Trophoblast cell (in vitro differentiated cells and primary cell): ENCODE measurements at regions not wholly inside any gene's neighbourhood (a gene's known extent, or its start where the extent isn't known, plus 50 kb on each side); places are given as distances from the start of the nearest gene placed in this dataset.

Source experiments
- DNase-seq, 2 donors: peaks; one replicate each; pipeline ENCODE4 v3.0.0-alpha.2; 2016
- H2AFZ ChIP-seq: 2 replicates; pipeline ENCODE4 v1.6.1; 2013; ENCODE audit warnings: low read length, moderate library complexity, mild to moderate bottlenecking; ENCODE audit not compliant: insufficient read depth, poor library complexity
- H2AK5ac ChIP-seq: 2 replicates; pipeline ENCODE4 v1.6.1; 2013; ENCODE audit warnings: mild to moderate bottlenecking, low read length
- H2BK120ac ChIP-seq: 2 replicates; pipeline ENCODE4 v1.6.1; 2013; ENCODE audit warnings: low read length, mild to moderate bottlenecking, moderate library complexity; ENCODE audit not compliant: insufficient read depth, poor library complexity
- H2BK12ac ChIP-seq: 2 replicates; pipeline ENCODE4 v1.6.1; 2013; ENCODE audit warnings: mild to moderate bottlenecking, low read length, moderate library complexity
- H2BK5ac ChIP-seq: 2 replicates; pipeline ENCODE4 v1.6.1; 2013; ENCODE audit warnings: low read length, low read depth, moderate library complexity, mild to moderate bottlenecking; ENCODE audit not compliant: poor library complexity
- H3K14ac ChIP-seq: 2 replicates; pipeline ENCODE4 v1.6.1; 2013; ENCODE audit warnings: mild to moderate bottlenecking, low read length
- H3K18ac ChIP-seq: 2 replicates; pipeline ENCODE4 v1.6.1; 2013; ENCODE audit warnings: mild to moderate bottlenecking, low read length
- H3K23ac ChIP-seq: 2 replicates; pipeline ENCODE4 v1.6.1; 2013; ENCODE audit warnings: low read length
- H3K27ac ChIP-seq: 2 replicates; pipeline ENCODE4 v1.5.1; 2013; ENCODE audit warnings: low read depth, mild to moderate bottlenecking, inconsistent platforms, low read length, moderate library complexity
- H3K27me3 ChIP-seq: 2 replicates; pipeline ENCODE4 v1.6.1; 2013; ENCODE audit warnings: inconsistent platforms, mild to moderate bottlenecking, low read length, moderate library complexity; ENCODE audit not compliant: insufficient read depth
- H3K36me3 ChIP-seq, 2 experiments: 1 replicate in 1 of 2; 2 replicates in 1 of 2; pipeline ENCODE4 v1.6.1; 2013; ENCODE audit warnings: low read length in 2 of 2, mild to moderate bottlenecking in 2 of 2, moderate library complexity in 1 of 2; ENCODE audit not compliant: insufficient read depth in 2 of 2, control insufficient read depth in 1 of 2
- H3K4ac ChIP-seq: 2 replicates; pipeline ENCODE4 v1.6.1; 2013; ENCODE audit warnings: low read depth, mild to moderate bottlenecking, low read length, moderate library complexity
- H3K4me1 ChIP-seq, 2 experiments: 1 replicate in 1 of 2; 2 replicates in 1 of 2; pipeline ENCODE4 v1.6.1; 2013; ENCODE audit warnings: low read length in 2 of 2, mild to moderate bottlenecking in 2 of 2, moderate library complexity in 1 of 2; ENCODE audit not compliant: insufficient read depth in 2 of 2, control insufficient read depth in 1 of 2
- H3K4me2 ChIP-seq: 2 replicates; pipeline ENCODE4 v1.6.1; 2013; ENCODE audit warnings: inconsistent platforms, mild to moderate bottlenecking, low read length, moderate library complexity
- H3K4me3 ChIP-seq: 2 replicates; pipeline ENCODE4 v1.5.1; 2013; ENCODE audit warnings: mild to moderate bottlenecking, low read depth, low read length, inconsistent platforms
- H3K79me1 ChIP-seq: one replicate; pipeline ENCODE4 v1.6.1; 2013; ENCODE audit warnings: low read length
- H3K79me2 ChIP-seq: 2 replicates; pipeline ENCODE4 v1.6.1; 2013; ENCODE audit warnings: low read length, mild to moderate bottlenecking; ENCODE audit not compliant: control insufficient read depth, insufficient read depth, poor library complexity
- H3K9ac ChIP-seq: 2 replicates; pipeline ENCODE4 v1.6.1; 2013; ENCODE audit warnings: mild to moderate bottlenecking, low read length
- H3K9me3 ChIP-seq: 2 replicates; pipeline ENCODE4 v1.6.1; 2013; ENCODE audit warnings: low read depth, mild to moderate bottlenecking, control low read depth, inconsistent platforms, low read length; ENCODE audit not compliant: insufficient read depth
- H4K12ac ChIP-seq: 2 replicates; pipeline ENCODE4 v1.6.1; 2013; ENCODE audit warnings: low read depth, mild to moderate bottlenecking, low read length, moderate library complexity
- H4K8ac ChIP-seq: 2 replicates; pipeline ENCODE4 v1.6.1; 2013; ENCODE audit warnings: low read depth, mild to moderate bottlenecking, low read length, moderate library complexity
- H4K91ac ChIP-seq: one replicate; pipeline ENCODE4 v1.6.1; 2013; ENCODE audit warnings: low read depth, mild to moderate bottlenecking, low read length, moderate library complexity
- WGBS: extraction: QIAGEN DNeasy Blood & Tissue Kit; methylation state at CpG from one replicate; pipeline ENCODE4 v1.1.7; 2013; ENCODE audit warnings: missing lambda C conversion rate; ENCODE audit not compliant: insufficient read length, insufficient coverage; ENCODE audit errors: extremely low coverage; 5-methylcytosine and 5-hydroxymethylcytosine counted together

DNA sequence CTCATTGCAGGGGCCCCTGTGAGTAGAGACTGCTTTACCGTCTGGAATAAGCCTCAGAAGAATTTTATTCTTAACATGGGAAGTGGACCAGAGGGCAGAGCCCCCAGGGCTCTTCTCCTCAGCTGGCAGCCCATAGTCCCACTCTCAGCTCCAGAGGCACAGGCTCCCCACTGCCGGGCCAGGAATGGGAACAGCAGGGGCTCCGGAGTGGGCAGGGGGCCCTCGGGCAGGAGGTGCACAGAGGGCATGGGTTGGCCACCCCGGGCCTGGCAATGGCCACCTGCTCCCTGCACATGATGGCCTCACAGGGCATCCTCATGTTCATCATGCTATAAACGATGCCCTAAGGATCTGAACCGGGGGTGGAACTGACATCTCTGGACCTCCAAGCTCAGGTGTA lies 1469.7 kb downstream of the BRD1 start:
- Histone ChIP-seq H3K9ac (no peak overlapping the region), H3K9me3 (peaks cover 3% of the 10 kb centered on the region), H4K8ac (no peak overlapping the region), H2BK120ac (no peak overlapping the region), H3K18ac (no peak overlapping the region), H3K14ac (no peak overlapping the region), H4K91ac (no peak overlapping the region), H3K4me2 (no peak overlapping the region), H3K79me2 (no peaks in the 10 kb centered on the region), H3K27me3 (no peaks in the 10 kb centered on the region), H3K4me3 (no peak overlapping the region), H2AFZ (no peak overlapping the region), H3K36me3 (no peaks in the 10 kb centered on the region), H2AK5ac (no peak overlapping the region), H3K79me1 (no peaks in the 10 kb centered on the region), H2BK12ac (no peak overlapping the region), H4K12ac (no peak overlapping the region), H2BK5ac (no peak overlapping the region), H3K4ac (no peak overlapping the region), H3K4me1 (no peaks in the 10 kb centered on the region), H3K27ac (no peak overlapping the region), H3K23ac (no peak overlapping the region)
- DNase-seq = no peak
- WGBS = no CpG with 5 or more reads among the region's 7 CpGs

- no peaks in the 10 kb centered on the region for H3K79me1 ChIP-seq
- no peak overlapping the region for H2AK5ac ChIP-seq
- H4K12ac ChIP-seq = no peak overlapping the region
- no peak overlapping the region for H3K4me3 ChIP-seq
- no peaks in the 10 kb centered on the region for H3K36me3 ChIP-seq
- H3K18ac ChIP-seq = no peak overlapping the region
- no peak overlapping the region for H2AFZ ChIP-seq
- no peak for DNase-seq
- H3K23ac ChIP-seq = no peak overlapping the region
- H2BK5ac ChIP-seq = no peak overlapping the region
- no peak overlapping the region for H3K4ac ChIP-seq
- H2BK12ac ChIP-seq = no peak overlapping the region
- H3K27ac ChIP-seq = no peak overlapping the region
- H3K14ac ChIP-seq = no peak overlapping the region
- H3K9ac ChIP-seq = no peak overlapping the region
- H3K9me3 ChIP-seq = peaks cover 3% of the 10 kb centered on the region
- no peak overlapping the region for H3K4me2 ChIP-seq
- H4K91ac ChIP-seq = no peak overlapping the region
- WGBS = no CpG with 5 or more reads among the region's 13 CpGs
- H2BK120ac ChIP-seq = no peak overlapping the region
- no peaks in the 10 kb centered on the region for H3K79me2 ChIP-seq
- H4K8ac ChIP-seq = no peak overlapping the region
- H3K4me1 ChIP-seq = no peaks in the 10 kb centered on the region
- H3K27me3 ChIP-seq = no peaks in the 10 kb centered on the region
Measured at GRCh38 chr22:48357196-48357595, 1470.5 kb downstream of the BRD1 start.

DNA sequence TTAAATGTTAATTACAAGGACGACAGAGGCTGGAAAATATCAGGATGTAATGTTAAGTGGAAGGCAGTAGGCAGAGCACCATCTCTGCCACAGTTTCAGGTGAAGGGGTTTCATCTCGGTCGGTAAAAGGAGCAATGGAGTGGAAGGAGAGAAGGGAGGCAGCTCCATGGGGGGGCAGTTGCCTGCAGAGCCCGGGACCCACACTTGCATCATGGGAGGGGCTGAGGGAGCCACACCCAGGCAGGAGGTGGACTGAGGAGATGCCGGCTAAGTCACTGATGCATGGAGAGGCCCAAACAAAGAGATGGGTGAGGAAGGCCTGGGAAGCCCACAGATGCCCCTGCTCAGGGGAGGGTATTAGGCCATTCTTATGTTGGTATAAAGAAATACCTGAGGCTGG lies 1470.9 kb downstream of the BRD1 start:
- WGBS = no CpG with 5 or more reads among the region's 5 CpGs
- Histone ChIP-seq H3K4ac (no peak overlapping the region), H3K27me3 (no peaks in the 10 kb centered on the region), H3K36me3 (no peaks in the 10 kb centered on the region), H3K79me2 (no peaks in the 10 kb centered on the region), H2BK12ac (no peak overlapping the region), H3K4me1 (no peaks in the 10 kb centered on the region), H3K18ac (no peak overlapping the region), H2AK5ac (no peak overlapping the region), H4K12ac (no peak overlapping the region), H3K23ac (no peak overlapping the region), H2BK120ac (no peak overlapping the region), H3K79me1 (no peaks in the 10 kb centered on the region), H4K8ac (no peak overlapping the region), H3K27ac (no peak overlapping the region), H3K4me3 (no peak overlapping the region), H3K9ac (no peak overlapping the region), H3K4me2 (no peak overlapping the region), H4K91ac (no peak overlapping the region), H2AFZ (no peak overlapping the region), H2BK5ac (no peak overlapping the region), H3K14ac (no peak overlapping the region), H3K9me3 (peaks cover 3% of the 10 kb centered on the region)
- no peak for DNase-seq

GRCh38 chr22:48354096-48354495 lies 1473.6 kb downstream of the BRD1 start:
- Histone ChIP-seq H2AK5ac (no peak overlapping the region), H3K36me3 (no peaks in the 10 kb centered on the region), H3K27ac (no peak overlapping the region), H2AFZ (no peak overlapping the region), H4K91ac (no peak overlapping the region), H3K14ac (no peak overlapping the region), H3K23ac (no peak overlapping the region), H2BK120ac (no peak overlapping the region), H3K9ac (no peak overlapping the region), H2BK12ac (no peak overlapping the region), H3K79me2 (no peaks in the 10 kb centered on the region), H3K9me3 (no peaks in the 10 kb centered on the region), H3K79me1 (no peaks in the 10 kb centered on the region), H3K4me3 (no peak overlapping the region), H3K4me2 (no peak overlapping the region), H3K27me3 (no peaks in the 10 kb centered on the region), H3K4ac (no peak overlapping the region), H4K12ac (no peak overlapping the region), H4K8ac (no peak overlapping the region), H2BK5ac (no peak overlapping the region), H3K4me1 (no peaks in the 10 kb centered on the region), H3K18ac (no peak overlapping the region)
- WGBS = no CpG with 5 or more reads among the region's 5 CpGs
- no peak for DNase-seq
